ENCODE measurements at regions not wholly inside any gene's neighbourhood (a gene's known extent, or its start where the extent isn't known, plus 50 kb on each side); places are given as distances from the start of the nearest gene placed in this dataset.

DNA sequence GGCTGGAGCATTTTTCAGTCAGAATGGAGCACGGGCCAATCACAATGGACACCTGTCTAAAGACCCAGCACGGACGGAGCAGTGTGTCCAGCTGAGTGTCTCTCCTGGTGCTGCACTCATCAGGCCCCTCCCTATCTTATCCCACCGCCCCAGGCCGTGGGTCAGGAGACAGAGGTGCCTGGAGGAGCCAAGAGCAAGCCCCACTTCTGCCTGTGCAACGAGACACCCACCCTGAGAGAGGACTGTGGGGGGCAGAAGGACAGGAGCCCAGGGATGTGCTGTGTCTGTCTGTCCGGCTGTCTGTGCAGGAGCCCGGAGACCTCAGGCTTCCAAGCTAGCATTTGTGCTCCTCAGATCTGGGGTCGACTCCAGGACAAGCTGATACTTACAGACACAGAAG, 69.6 kb upstream of the SFSWAP start:
- TF ChIP-seq, protein P1, sequence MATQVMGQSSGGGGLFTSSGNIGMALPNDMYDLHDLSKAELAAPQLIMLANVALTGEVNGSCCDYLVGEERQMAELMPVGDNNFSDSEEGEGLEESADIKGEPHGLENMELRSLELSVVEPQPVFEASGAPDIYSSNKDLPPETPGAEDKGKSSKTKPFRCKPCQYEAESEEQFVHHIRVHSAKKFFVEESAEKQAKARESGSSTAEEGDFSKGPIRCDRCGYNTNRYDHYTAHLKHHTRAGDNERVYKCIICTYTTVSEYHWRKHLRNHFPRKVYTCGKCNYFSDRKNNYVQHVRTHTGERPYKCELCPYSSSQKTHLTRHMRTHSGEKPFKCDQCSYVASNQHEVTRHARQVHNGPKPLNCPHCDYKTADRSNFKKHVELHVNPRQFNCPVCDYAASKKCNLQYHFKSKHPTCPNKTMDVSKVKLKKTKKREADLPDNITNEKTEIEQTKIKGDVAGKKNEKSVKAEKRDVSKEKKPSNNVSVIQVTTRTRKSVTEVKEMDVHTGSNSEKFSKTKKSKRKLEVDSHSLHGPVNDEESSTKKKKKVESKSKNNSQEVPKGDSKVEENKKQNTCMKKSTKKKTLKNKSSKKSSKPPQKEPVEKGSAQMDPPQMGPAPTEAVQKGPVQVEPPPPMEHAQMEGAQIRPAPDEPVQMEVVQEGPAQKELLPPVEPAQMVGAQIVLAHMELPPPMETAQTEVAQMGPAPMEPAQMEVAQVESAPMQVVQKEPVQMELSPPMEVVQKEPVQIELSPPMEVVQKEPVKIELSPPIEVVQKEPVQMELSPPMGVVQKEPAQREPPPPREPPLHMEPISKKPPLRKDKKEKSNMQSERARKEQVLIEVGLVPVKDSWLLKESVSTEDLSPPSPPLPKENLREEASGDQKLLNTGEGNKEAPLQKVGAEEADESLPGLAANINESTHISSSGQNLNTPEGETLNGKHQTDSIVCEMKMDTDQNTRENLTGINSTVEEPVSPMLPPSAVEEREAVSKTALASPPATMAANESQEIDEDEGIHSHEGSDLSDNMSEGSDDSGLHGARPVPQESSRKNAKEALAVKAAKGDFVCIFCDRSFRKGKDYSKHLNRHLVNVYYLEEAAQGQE (IDR thresholded peaks at IDR 0.05; ENCODE audit: insufficient read depth in 1 of 2, low read depth in 2 of 2, low read length in 2 of 2), result no peak
- TF ChIP-seq SIN3A (IDR thresholded peaks at IDR 0.05; ENCODE audit: borderline replicate concordance, insufficient read depth, low read length) (no peak), POLR2AphosphoS5 (IDR thresholded peaks at IDR 0.05; ENCODE audit: low read depth, low read length) (no peak), TAF1 (IDR thresholded peaks at IDR 0.05; ENCODE audit: borderline replicate concordance, insufficient read depth, low read length) (no peak), FOXP2 (optimal IDR thresholded peaks at IDR 0.05; ENCODE audit: borderline replicate concordance, extremely low read depth, extremely low read length, insufficient read depth) (no peak)

Measured in PFSK-1 (cell line).